GM12878 (cell line): ENCODE measurements at regions not wholly inside any gene's neighbourhood (a gene's known extent, or its start where the extent isn't known, plus 50 kb on each side); places are given as distances from the start of the nearest gene placed in this dataset.

Experiments
- ATAC-seq: fragments of 200-7000 bp; cut with Tn5 transposase; 3 replicates; pipeline ENCODE4 v1.9.1; 2020; ENCODE audit warnings: mild to moderate bottlenecking, moderate library complexity
- BruUV-seq: library from RNA; stranded (reverse); fragments of 400-500 nt; replicated peaks from 2 replicates; lab custom pipeline; 2021; lab: Mats Ljungman, UMichigan
- CTCF ChIA-PET: fragments of 300-600 bp; sonication (Branson Sonifier 250); formaldehyde crosslinking; extraction: SDS; loops from one replicate; lab custom pipeline; 2021; ENCODE audit warnings: inconsistent platforms; lab: Yijun Ruan, JAX
- POLR2A ChIA-PET: fragments of 350-600 bp; formaldehyde crosslinking; extraction: SDS; loops from one replicate; lab custom pipeline; 2021; ENCODE audit warnings: inconsistent platforms; lab: Charles Lee
- RAD21 ChIA-PET: fragments of 300-600 bp; sonication (Branson Sonifier 250); formaldehyde crosslinking; loops from one replicate; lab custom pipeline; 2023; ENCODE audit warnings: antibody characterized with exemption; ENCODE audit not compliant: unreplicated experiment; lab: Charles Lee
- SMC1A ChIA-PET: fragments of 300-600 bp; sonication (Branson Sonifier 250); formaldehyde crosslinking; loops from one replicate; lab custom pipeline; 2023; ENCODE audit not compliant: unreplicated experiment, uncharacterized antibody; lab: Charles Lee
- DNase-seq: peaks from one replicate; pipeline ENCODE4 v3.0.0-alpha.2; 2011; ENCODE audit warnings: low read depth, low spot score
- FAIRE-seq: peaks from 3 replicates; lab custom pipeline; 2011; peaks lifted over from hg19 to GRCh38; lab: Jason Lieb, UNC
- H2AFZ ChIP-seq: 2 replicates; pipeline ENCODE4 v1.6.0; 2011; ENCODE audit warnings: low read depth, low read length, control low read depth; ENCODE audit not compliant: control insufficient read depth
- H3K27ac ChIP-seq: 2 replicates; pipeline ENCODE4 v1.5.1; 2011; ENCODE audit warnings: control low read depth; ENCODE audit not compliant: control insufficient read depth, insufficient read depth
- H3K27me3 ChIP-seq, 2 experiments: replicated peaks in 1 of 2; 2 replicates each; pipeline versions ENCODE4 v1.6.0 to v1.6.1; 2011; ENCODE audit warnings: low read length in 1 of 2; ENCODE audit not compliant: control insufficient read depth in 2 of 2, insufficient read depth in 2 of 2
- H3K36me3 ChIP-seq, 2 experiments: 2 replicates each; pipeline ENCODE4 v1.5.1; 2011; ENCODE audit warnings: low read length in 1 of 2; ENCODE audit not compliant: control insufficient read depth in 2 of 2, insufficient read depth in 2 of 2
- H3K4me1 ChIP-seq: 2 replicates; pipeline ENCODE4 v1.6.1; 2011; ENCODE audit warnings: mild to moderate bottlenecking, low read length, moderate library complexity, mixed read lengths; ENCODE audit not compliant: control insufficient read depth, insufficient read depth
- H3K4me2 ChIP-seq: 2 replicates; pipeline ENCODE4 v1.6.0; 2011; ENCODE audit warnings: control low read depth; ENCODE audit not compliant: control insufficient read depth, insufficient read depth
- H3K4me3 ChIP-seq: fragments of 200-600 bp; sonication (generic); 2 replicates; pipeline ENCODE4 v1.5.1; 2016
- H3K79me2 ChIP-seq: 2 replicates; pipeline ENCODE4 v1.6.0; 2011; ENCODE audit warnings: low read length; ENCODE audit not compliant: control insufficient read depth, insufficient read depth
- H3K9ac ChIP-seq: 2 replicates; pipeline ENCODE4 v1.8.0; 2011; ENCODE audit warnings: low read length, control low read depth, mixed read lengths; ENCODE audit not compliant: control insufficient read depth, insufficient read depth
- H3K9me3 ChIP-seq: replicated peaks from 3 replicates; pipeline ENCODE4 v1.5.1; 2011; ENCODE audit warnings: mild to moderate bottlenecking, low read length; ENCODE audit not compliant: control insufficient read depth, insufficient read depth
- H4K20me1 ChIP-seq: 2 replicates; pipeline ENCODE4 v1.6.0; 2011; ENCODE audit not compliant: control insufficient read depth, insufficient read depth
- ATF3 ChIP-seq: IDR thresholded peaks from 2 replicates; pipeline ENCODE4 v1.6.1; 2011; ENCODE audit warnings: low read depth, mild to moderate bottlenecking, low read length, moderate library complexity, borderline replicate concordance; ENCODE audit errors: extremely low read depth
- CBFB ChIP-seq: IDR thresholded peaks from 2 replicates; pipeline ENCODE4 v1.6.1; 2016; ENCODE audit warnings: antibody characterized with exemption, low read depth
- CEBPB ChIP-seq, 2 experiments: fragments of 150-350 bp in 1 of 2; IDR thresholded peaks; 2 replicates each; pipeline ENCODE4 v1.6.1; 2012 to 2014; ENCODE audit warnings: low read depth in 2 of 2, low read length in 2 of 2, borderline replicate concordance in 1 of 2, inconsistent platforms in 1 of 2
- ETV6 ChIP-seq, 2 experiments: fragments of 450-650 bp in 1 of 2; IDR thresholded peaks in 1 of 2; conservative IDR thresholded peaks in 1 of 2; 2 replicates each; pipeline ENCODE4 v1.6.1; 2014; ENCODE audit warnings: antibody characterized with exemption in 1 of 2, borderline replicate concordance in 1 of 2, low read depth in 1 of 2, mild to moderate bottlenecking in 1 of 2, moderate library complexity in 1 of 2
- LARP7 ChIP-seq: fragments of 450-650 bp; IDR thresholded peaks from 2 replicates; pipeline ENCODE4 v1.6.1; 2017; ENCODE audit warnings: mild to moderate bottlenecking
- MTA3 ChIP-seq: IDR thresholded peaks from 2 replicates; pipeline ENCODE4 v1.6.1; 2012; ENCODE audit warnings: low read length, inconsistent platforms, borderline replicate concordance
- NFXL1 ChIP-seq: fragments of 450-650 bp; IDR thresholded peaks from 2 replicates; pipeline ENCODE4 v1.6.1; 2017; ENCODE audit warnings: antibody characterized with exemption, mild to moderate bottlenecking, borderline replicate concordance
- RBBP5 ChIP-seq: fragments of 200-600 bp; sonication (generic); conservative IDR thresholded peaks from 2 replicates; pipeline ENCODE4 v1.6.1; 2016
- RCOR1 ChIP-seq: conservative IDR thresholded peaks from 2 replicates; pipeline ENCODE4 v1.6.1; 2012; ENCODE audit warnings: low read depth, low read length, improper control_type of control experiment
- RELB ChIP-seq: fragments of 450-650 bp; IDR thresholded peaks from 2 replicates; pipeline ENCODE4 v1.6.1; 2017; ENCODE audit warnings: low read depth, mild to moderate bottlenecking, moderate library complexity
- SMAD1 ChIP-seq: fragments of 450-650 bp; IDR thresholded peaks from 2 replicates; pipeline ENCODE4 v1.6.1; 2018; ENCODE audit warnings: mild to moderate bottlenecking, low read depth; ENCODE audit not compliant: partially characterized antibody
- SMARCA5 ChIP-seq: fragments of 450-650 bp; IDR thresholded peaks from 2 replicates; pipeline ENCODE4 v1.6.1; 2017; ENCODE audit warnings: mild to moderate bottlenecking
- SUPT20H ChIP-seq: IDR thresholded peaks from 2 replicates; pipeline ENCODE4 v1.6.1; 2011; ENCODE audit warnings: low read depth, mild to moderate bottlenecking, low read length, moderate library complexity, borderline replicate concordance; ENCODE audit not compliant: control insufficient read depth
- ZNF384 ChIP-seq: IDR thresholded peaks from 2 replicates; pipeline ENCODE4 v1.6.1; 2012; ENCODE audit warnings: low read depth, mild to moderate bottlenecking, low read length, improper control_type of control experiment, borderline replicate concordance
- WGBS: methylation state at CpG from one replicate; pipeline ENCODE4 v1.1.6; 2016; ENCODE audit warnings: low lambda C conversion rate; ENCODE audit not compliant: insufficient replicate concordance, insufficient coverage; ENCODE audit errors: missing lambda C conversion rate; 5-methylcytosine and 5-hydroxymethylcytosine counted together
- in situ Hi-C: fragments of 300-500 bp; cut with MboI; formaldehyde crosslinking; loops from 9 replicates; pipeline ENCODE4 v1.14.3; 2018; ENCODE audit warnings: mixed read lengths
- intact Hi-C: fragments of 100-400 bp; cut with micrococcal nuclease; formaldehyde crosslinking; loops from one replicate; pipeline ENCODE4 v1.14.2; 2022; ENCODE audit not compliant: unreplicated experiment

GRCh38 chr3:1883534-1883933 lies 215.1 kb upstream of the CNTN4 start:
- Histone ChIP-seq H3K9me3 (no peaks in the 10 kb centered on the region), H3K27ac (no peak overlapping the region), H3K4me3 (no peak overlapping the region), H3K9ac (no peak overlapping the region), H3K27me3 (no peaks in the 10 kb centered on the region), H3K36me3 (no peaks in the 10 kb centered on the region), H3K4me2 (no peak overlapping the region), H2AFZ (no peak overlapping the region), H4K20me1 (no peaks in the 10 kb centered on the region), H3K4me1 (no peaks in the 10 kb centered on the region), H3K79me2 (no peaks in the 10 kb centered on the region)
- ChIA-PET POLR2A (no interaction called here), CTCF (no interaction called here), RAD21 (no interaction called here), SMC1A (no interaction called here)
- no peak for ATAC-seq
- in situ Hi-C loops = no loop called here
- no peak for FAIRE-seq
- TF ChIP-seq ATF3 = no peak
- no peak for TF ChIP-seq CEBPB (IDR thresholded peaks at IDR 0.05; ENCODE audit: borderline replicate concordance in 1 of 2, low read depth in 2 of 2, low read length in 2 of 2)
- TF ChIP-seq ZNF384 = no peak
- 38% methylated on average over 1 of the region's 1 CpG for WGBS
- DNase-seq = no peak
- intact Hi-C loops = no loop called here
- no TSS peak for BruUV-seq

GRCh38 chr3:1892459-1892858 lies 206.2 kb upstream of the CNTN4 start:
- in situ Hi-C loops (no loop called here), intact Hi-C loops (no loop called here)
- no peaks in the 10 kb centered on the region for H3K36me3 ChIP-seq
- no peak overlapping the region for H3K27ac ChIP-seq
- CTCF ChIA-PET = no interaction called here
- no peak for DNase-seq
- H3K27me3 ChIP-seq = no peaks in the 10 kb centered on the region
- H3K9ac ChIP-seq = no peak overlapping the region
- POLR2A ChIA-PET = no interaction called here
- no peak overlapping the region for H2AFZ ChIP-seq
- H3K4me1 ChIP-seq = no peaks in the 10 kb centered on the region
- no peak overlapping the region for H3K4me3 ChIP-seq
- H3K4me2 ChIP-seq = no peak overlapping the region
- RAD21 ChIA-PET = no interaction called here
- no peak for ATAC-seq
- no TSS peak for BruUV-seq
- FAIRE-seq = no peak
- H3K9me3 ChIP-seq = no peaks in the 10 kb centered on the region
- WGBS = 0% methylated on average over 2 of the region's 2 CpGs
- SMC1A ChIA-PET = no interaction called here
- H4K20me1 ChIP-seq = no peaks in the 10 kb centered on the region
- no peaks in the 10 kb centered on the region for H3K79me2 ChIP-seq
- no peak for TF ChIP-seq RBBP5
- TF ChIP-seq RELB = no peak
- no peak for TF ChIP-seq RCOR1
- TF ChIP-seq ETV6 (conservative IDR thresholded peaks at IDR 0.05 in 1 of 2, IDR thresholded peaks at IDR 0.05 in 1 of 2; ENCODE audit: borderline replicate concordance in 1 of 2, low read depth in 1 of 2) = no peak
- TF ChIP-seq SMAD1 = no peak
- no peak for TF ChIP-seq CEBPB (IDR thresholded peaks at IDR 0.05; ENCODE audit: borderline replicate concordance in 1 of 2, low read depth in 2 of 2, low read length in 2 of 2)
- TF ChIP-seq SUPT20H = no peak
- no peak for TF ChIP-seq MTA3
- no peak for TF ChIP-seq LARP7
- TF ChIP-seq CBFB = no peak
- TF ChIP-seq NFXL1 = no peak
- no peak for TF ChIP-seq SMARCA5
